ENCODE measurements at regions not wholly inside any gene's neighbourhood (a gene's known extent, or its start where the extent isn't known, plus 50 kb on each side); places are given as distances from the start of the nearest gene placed in this dataset.

DNA sequence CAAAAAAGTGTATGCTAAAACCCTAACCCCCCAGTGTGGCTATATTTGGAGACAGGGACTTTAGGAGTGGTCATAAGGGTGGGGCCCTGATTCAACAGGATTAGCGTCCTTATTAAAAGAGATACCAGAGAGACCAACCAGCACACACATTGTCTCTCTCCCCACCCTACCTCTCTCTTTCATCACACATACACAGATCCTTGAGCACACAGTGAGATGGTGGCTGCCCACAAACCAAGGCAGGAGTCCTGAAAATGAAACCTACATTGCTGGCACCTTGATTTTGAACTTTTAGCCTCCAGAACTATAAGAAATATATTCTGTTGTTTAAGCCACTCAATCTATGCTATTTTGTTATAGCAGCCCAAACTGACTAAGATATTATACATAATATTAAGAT, 224.2 kb downstream of the KDR start:
- intact Hi-C loops (cut with DNase I; ENCODE audit: low total_unique reads) = no loop called here
- WGBS, 5 donors = 94 to 100% (median 100%) methylated on average over 1 of the region's 1 CpG
- TF ChIP-seq, protein P1, sequence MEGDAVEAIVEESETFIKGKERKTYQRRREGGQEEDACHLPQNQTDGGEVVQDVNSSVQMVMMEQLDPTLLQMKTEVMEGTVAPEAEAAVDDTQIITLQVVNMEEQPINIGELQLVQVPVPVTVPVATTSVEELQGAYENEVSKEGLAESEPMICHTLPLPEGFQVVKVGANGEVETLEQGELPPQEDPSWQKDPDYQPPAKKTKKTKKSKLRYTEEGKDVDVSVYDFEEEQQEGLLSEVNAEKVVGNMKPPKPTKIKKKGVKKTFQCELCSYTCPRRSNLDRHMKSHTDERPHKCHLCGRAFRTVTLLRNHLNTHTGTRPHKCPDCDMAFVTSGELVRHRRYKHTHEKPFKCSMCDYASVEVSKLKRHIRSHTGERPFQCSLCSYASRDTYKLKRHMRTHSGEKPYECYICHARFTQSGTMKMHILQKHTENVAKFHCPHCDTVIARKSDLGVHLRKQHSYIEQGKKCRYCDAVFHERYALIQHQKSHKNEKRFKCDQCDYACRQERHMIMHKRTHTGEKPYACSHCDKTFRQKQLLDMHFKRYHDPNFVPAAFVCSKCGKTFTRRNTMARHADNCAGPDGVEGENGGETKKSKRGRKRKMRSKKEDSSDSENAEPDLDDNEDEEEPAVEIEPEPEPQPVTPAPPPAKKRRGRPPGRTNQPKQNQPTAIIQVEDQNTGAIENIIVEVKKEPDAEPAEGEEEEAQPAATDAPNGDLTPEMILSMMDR (IDR thresholded peaks at IDR 0.05 in 8 of 11, conservative IDR thresholded peaks at IDR 0.05 in 3 of 11) = no peak
- no peak for TF ChIP-seq POLR2A (IDR thresholded peaks at IDR 0.05)
- no peak for TF ChIP-seq POLR2AphosphoS5 (IDR thresholded peaks at IDR 0.05)
- no peak overlapping the region for H3K4me3 ChIP-seq
- DNase-seq = no peak
- no peaks in the 10 kb centered on the region for H3K36me3 ChIP-seq
- H3K27me3 ChIP-seq (replicated peaks in 1 of 7) = no peaks in the 10 kb centered on the region
- H3K4me1 ChIP-seq = no peaks in the 10 kb centered on the region
- H3K9me3 ChIP-seq = peaks cover 0 to 9% (median 0%) of the 10 kb centered on the region in 8 donors
- no peak overlapping the region for H3K27ac ChIP-seq

DNA sequence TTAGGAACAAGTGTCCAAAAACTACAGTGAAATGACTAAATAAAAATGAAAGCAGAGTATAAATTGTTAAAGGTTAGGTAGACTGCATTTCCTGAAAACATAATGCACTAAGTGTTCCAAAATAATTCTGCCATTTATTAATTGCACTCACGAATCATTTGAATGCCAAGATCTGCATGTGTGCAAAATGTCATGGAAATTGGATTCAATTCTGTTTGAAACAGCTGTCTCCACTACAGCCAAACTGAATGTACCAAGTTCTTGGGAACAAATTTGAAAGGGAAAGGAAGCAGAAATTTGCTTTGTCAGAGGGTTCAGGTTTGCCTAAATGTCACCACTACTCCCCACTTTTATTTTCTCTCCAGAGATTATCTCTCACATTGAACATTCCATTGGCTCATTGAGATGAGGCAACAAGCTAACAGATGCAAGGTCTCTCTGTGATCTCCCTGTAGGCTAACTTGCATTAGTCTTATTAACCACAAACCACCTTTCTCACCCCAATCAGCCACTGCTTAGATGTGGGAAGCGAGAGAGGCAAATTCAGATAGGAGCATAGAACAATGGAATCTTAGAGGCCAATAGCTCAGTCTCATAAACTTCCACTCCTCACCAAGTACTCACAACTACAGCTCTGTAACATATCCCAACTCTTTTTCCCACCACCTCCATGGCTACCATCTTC, 226.6 kb downstream of the KDR start:
- no peaks in the 10 kb centered on the region for H3K9me3 ChIP-seq
- TF ChIP-seq POLR2AphosphoS5 (IDR thresholded peaks at IDR 0.05) = no peak
- no peak for TF ChIP-seq POLR2A (IDR thresholded peaks at IDR 0.05)
- TF ChIP-seq, protein P1 (IDR thresholded peaks at IDR 0.05 in 8 of 11, conservative IDR thresholded peaks at IDR 0.05 in 3 of 11) = no peak
- intact Hi-C loops (cut with DNase I; ENCODE audit: low total_unique reads) = no loop called here
- H3K27ac ChIP-seq = no peak overlapping the region
- H3K4me1 ChIP-seq = no peaks in the 10 kb centered on the region
- 53 to 62% (median 57%) methylated on average over 2 of the region's 2 CpGs for WGBS, 5 donors
- no peak for DNase-seq
- no peaks in the 10 kb centered on the region for H3K36me3 ChIP-seq
- H3K27me3 ChIP-seq (replicated peaks in 1 of 7) = no peaks in the 10 kb centered on the region
- no peak overlapping the region for H3K4me3 ChIP-seq

DNA sequence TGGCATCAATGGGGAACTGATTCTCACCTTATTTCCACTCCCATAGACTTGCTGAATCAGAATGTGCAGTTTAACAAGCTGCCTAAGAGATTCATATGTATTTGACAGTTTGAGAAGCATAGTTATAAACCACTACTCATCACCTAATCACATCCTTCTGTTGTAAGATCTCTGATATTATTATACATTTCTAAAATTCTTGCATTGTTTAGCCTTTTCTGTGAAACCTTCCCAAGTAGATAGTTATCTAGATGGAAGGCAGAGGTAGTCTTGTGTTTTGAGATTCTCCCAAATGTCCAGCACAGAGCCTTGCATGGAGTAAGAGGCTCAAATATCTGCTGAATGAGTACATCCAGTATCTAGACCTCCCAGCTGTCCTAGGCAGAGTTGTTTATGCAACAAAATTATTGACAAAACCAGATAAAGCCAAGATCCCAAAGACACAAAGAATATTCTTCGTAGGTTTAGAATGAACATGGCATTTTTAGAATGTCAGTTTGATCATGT, 227.3 kb downstream of the KDR start:
- no peaks in the 10 kb centered on the region for H3K36me3 ChIP-seq
- TF ChIP-seq, protein P1 (IDR thresholded peaks at IDR 0.05 in 8 of 11, conservative IDR thresholded peaks at IDR 0.05 in 3 of 11) = no peak
- TF ChIP-seq POLR2AphosphoS5 (IDR thresholded peaks at IDR 0.05) (no peak), POLR2A (IDR thresholded peaks at IDR 0.05) (no peak)
- H3K4me3 ChIP-seq = no peak overlapping the region
- no peaks in the 10 kb centered on the region for H3K9me3 ChIP-seq
- H3K4me1 ChIP-seq = no peaks in the 10 kb centered on the region
- H3K27ac ChIP-seq = no peak overlapping the region
- DNase-seq = no peak
- no peaks in the 10 kb centered on the region for H3K27me3 ChIP-seq (replicated peaks in 1 of 7)
- 79 to 93% (median 85%) methylated on average over 1 of the region's 1 CpG for WGBS, 5 donors
- intact Hi-C loops (cut with DNase I; ENCODE audit: low total_unique reads) = no loop called here

DNA sequence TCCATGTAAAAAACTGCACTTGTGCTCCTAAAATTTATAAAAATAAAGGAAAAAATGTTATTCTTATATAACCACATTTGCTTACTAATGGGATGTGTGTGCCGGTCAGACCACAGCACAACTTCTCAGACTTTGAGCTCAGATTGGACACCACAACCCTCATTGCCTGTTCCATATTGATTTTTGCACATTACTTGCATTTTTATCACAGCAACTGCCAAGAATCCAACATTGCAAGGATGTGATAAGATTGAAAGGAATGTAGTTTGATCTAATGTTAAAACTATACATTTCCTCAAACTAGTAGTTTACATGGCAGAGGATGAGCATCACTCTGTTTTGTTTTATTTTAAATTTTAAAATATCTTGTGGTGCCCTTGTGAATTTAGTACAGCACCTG, 227.8 kb downstream of the KDR start:
- TF ChIP-seq POLR2A (IDR thresholded peaks at IDR 0.05) (no peak), POLR2AphosphoS5 (IDR thresholded peaks at IDR 0.05) (no peak)
- TF ChIP-seq, protein P1 (IDR thresholded peaks at IDR 0.05 in 8 of 11, conservative IDR thresholded peaks at IDR 0.05 in 3 of 11) = no peak
- Histone ChIP-seq H3K9me3 (no peaks in the 10 kb centered on the region), H3K27ac (no peak overlapping the region), H3K27me3 (replicated peaks in 1 of 7) (no peaks in the 10 kb centered on the region), H3K4me1 (no peaks in the 10 kb centered on the region), H3K4me3 (no peak overlapping the region), H3K36me3 (no peaks in the 10 kb centered on the region)
- 86 to 100% (median 96%) methylated on average over 1 of the region's 1 CpG for WGBS, 5 donors
- DNase-seq = no peak
- intact Hi-C loops (cut with DNase I; ENCODE audit: low total_unique reads) = no loop called here
